MCF 10A (cell line): ENCODE measurements at regions not wholly inside any gene's neighbourhood (a gene's known extent, or its start where the extent isn't known, plus 50 kb on each side); places are given as distances from the start of the nearest gene placed in this dataset.

Source experiments
- BruUV-seq: library from RNA; stranded (reverse); fragments of 400-500 nt; replicated peaks from 2 replicates; lab custom pipeline; 2021; lab: Mats Ljungman, UMichigan
- CTCF ChIA-PET: fragments of 300-600 bp; sonication (Branson Sonifier 250); formaldehyde crosslinking; extraction: SDS; loops from one replicate; lab custom pipeline; 2021; ENCODE audit warnings: antibody characterized with exemption, inconsistent platforms; lab: Yijun Ruan, JAX
- POLR2A ChIA-PET: fragments of 300-600, 350-650 bp; sonication (Branson Sonifier 250); formaldehyde crosslinking; extraction: SDS; loops from one replicate; lab custom pipeline; 2020; ENCODE audit warnings: antibody characterized with exemption, inconsistent platforms; lab: Yijun Ruan, JAX
- DNase-seq: peaks from one replicate; pipeline ENCODE4 v3.0.0-alpha.2; 2018; ENCODE audit not compliant: unreplicated experiment
- H3K27ac Mint-ChIP-seq: one replicate; pipeline ENCODE4 v1.8.0; 2022; ENCODE audit warnings: mild to moderate bottlenecking, low read depth, mixed read lengths; ENCODE audit not compliant: unreplicated experiment
- H3K27me3 Mint-ChIP-seq: one replicate; pipeline ENCODE4 v1.8.0; 2022; ENCODE audit warnings: mixed read lengths; ENCODE audit not compliant: insufficient read depth, unreplicated experiment
- H3K36me3 Mint-ChIP-seq: one replicate; pipeline ENCODE4 v1.8.0; 2022; ENCODE audit warnings: mild to moderate bottlenecking, moderate library complexity, mixed read lengths; ENCODE audit not compliant: insufficient read depth, unreplicated experiment
- H3K4me1 Mint-ChIP-seq: one replicate; pipeline ENCODE4 v1.8.0; 2022; ENCODE audit warnings: mixed read lengths; ENCODE audit not compliant: insufficient read depth, unreplicated experiment
- H3K4me3 Mint-ChIP-seq: one replicate; pipeline ENCODE4 v1.8.0; 2022; ENCODE audit warnings: mild to moderate bottlenecking, moderate library complexity, mixed read lengths; ENCODE audit not compliant: unreplicated experiment
- H3K9me3 Mint-ChIP-seq: one replicate; pipeline ENCODE4 v1.8.0; 2022; ENCODE audit warnings: mixed read lengths; ENCODE audit not compliant: unreplicated experiment
- intact Hi-C: fragments of 100-400 bp; cut with micrococcal nuclease; formaldehyde crosslinking; loops from 2 replicates; pipeline ENCODE4 v1.14.1; 2022
- TF ChIP-seq, protein P1 (sequence below): fragments of 200-600 bp; IDR thresholded peaks from one replicate; pipeline ENCODE4 v1.8.0; 2022; ENCODE audit warnings: antibody characterized with exemption, mild to moderate bottlenecking; ENCODE audit not compliant: unreplicated experiment

DNA sequence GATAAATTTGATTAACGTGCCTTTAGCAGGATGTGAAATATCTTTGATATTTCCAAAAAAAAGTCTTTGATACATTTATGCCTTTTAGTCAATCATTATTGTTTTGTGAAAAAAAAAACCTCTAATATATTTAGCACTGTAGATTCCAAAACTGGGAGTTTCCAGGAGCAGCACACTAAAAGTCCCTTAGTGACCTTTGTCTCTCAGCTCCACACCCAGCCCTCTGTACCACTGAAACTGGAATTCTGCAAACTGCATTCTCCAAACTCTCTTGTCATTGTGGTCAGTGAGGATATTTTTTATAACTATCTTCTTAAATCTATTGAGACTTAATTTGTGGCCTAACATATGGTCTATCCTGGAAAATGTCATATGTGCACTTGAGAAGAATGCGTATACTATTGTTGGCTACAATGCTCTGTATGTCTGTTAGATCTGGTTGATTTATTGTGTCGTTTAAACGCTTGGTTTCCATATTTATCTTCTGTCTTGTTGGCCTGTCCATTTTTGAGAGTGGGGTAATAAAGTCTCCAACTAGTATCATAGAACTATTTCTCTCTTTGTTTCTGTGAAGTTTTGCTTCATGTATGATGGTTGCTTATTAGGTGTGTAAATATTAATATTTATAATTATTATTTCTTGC is 73.2 kb upstream of the CNKSR3 start:
- CTCF ChIA-PET = interaction anchor here (1.0 kb wide), 1 partner anchor 20 kb away, joined by 7 read pairs; no protein-coding TSS in a partner anchor

DNA sequence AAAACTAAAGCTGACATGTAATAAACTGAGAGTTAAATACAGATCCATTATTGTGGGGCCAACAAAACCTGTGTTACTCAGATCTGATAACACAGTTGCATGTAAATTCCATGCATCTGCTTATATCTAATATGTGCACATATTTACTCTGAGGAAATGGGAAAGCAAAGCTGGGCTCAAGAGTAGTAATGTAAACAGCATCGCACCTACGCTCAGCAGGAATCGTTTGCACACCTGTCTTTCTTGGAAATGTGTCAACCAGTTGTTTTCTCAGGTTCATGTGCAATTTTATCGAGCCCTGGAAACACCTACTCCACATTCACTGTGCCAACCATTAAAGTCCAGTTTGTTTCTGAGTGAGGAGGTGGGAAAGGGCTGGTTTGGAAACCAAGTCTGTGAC is 80.3 kb upstream of the CNKSR3 start:
- H3K27ac Mint-ChIP-seq = no peak overlapping the region
- peaks cover 6% of the 10 kb centered on the region for H3K4me1 Mint-ChIP-seq
- TF ChIP-seq, protein P1, sequence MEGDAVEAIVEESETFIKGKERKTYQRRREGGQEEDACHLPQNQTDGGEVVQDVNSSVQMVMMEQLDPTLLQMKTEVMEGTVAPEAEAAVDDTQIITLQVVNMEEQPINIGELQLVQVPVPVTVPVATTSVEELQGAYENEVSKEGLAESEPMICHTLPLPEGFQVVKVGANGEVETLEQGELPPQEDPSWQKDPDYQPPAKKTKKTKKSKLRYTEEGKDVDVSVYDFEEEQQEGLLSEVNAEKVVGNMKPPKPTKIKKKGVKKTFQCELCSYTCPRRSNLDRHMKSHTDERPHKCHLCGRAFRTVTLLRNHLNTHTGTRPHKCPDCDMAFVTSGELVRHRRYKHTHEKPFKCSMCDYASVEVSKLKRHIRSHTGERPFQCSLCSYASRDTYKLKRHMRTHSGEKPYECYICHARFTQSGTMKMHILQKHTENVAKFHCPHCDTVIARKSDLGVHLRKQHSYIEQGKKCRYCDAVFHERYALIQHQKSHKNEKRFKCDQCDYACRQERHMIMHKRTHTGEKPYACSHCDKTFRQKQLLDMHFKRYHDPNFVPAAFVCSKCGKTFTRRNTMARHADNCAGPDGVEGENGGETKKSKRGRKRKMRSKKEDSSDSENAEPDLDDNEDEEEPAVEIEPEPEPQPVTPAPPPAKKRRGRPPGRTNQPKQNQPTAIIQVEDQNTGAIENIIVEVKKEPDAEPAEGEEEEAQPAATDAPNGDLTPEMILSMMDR = no peak
- no peaks in the 10 kb centered on the region for H3K36me3 Mint-ChIP-seq
- H3K9me3 Mint-ChIP-seq = no peaks in the 10 kb centered on the region
- intact Hi-C loops = no loop called here
- no peak for DNase-seq
- no peak overlapping the region for H3K4me3 Mint-ChIP-seq
- no peaks in the 10 kb centered on the region for H3K27me3 Mint-ChIP-seq
- ChIA-PET POLR2A (interaction anchor here (0.6 kb wide), 1 partner anchor 147 kb away, joined by 3 read pairs; no protein-coding TSS in a partner anchor), CTCF (interaction anchor here (0.5 kb wide), 1 partner anchor 134 kb away, joined by 5 read pairs; no protein-coding TSS in a partner anchor)
- BruUV-seq = no TSS peak

More for the DNA sequence above, 73.2 kb upstream of the CNKSR3 start:
- no peak overlapping the region for H3K4me3 Mint-ChIP-seq
- BruUV-seq = no TSS peak
- POLR2A ChIA-PET = no interaction called here
- no peak overlapping the region for H3K27ac Mint-ChIP-seq
- H3K4me1 Mint-ChIP-seq = peaks cover 5% of the 10 kb centered on the region
- H3K36me3 Mint-ChIP-seq = no peaks in the 10 kb centered on the region
- H3K9me3 Mint-ChIP-seq = peaks cover 17% of the 10 kb centered on the region
- DNase-seq = no peak
- TF ChIP-seq, protein P1 = no peak
- intact Hi-C loops = no loop called here
- H3K27me3 Mint-ChIP-seq = no peaks in the 10 kb centered on the region

DNA sequence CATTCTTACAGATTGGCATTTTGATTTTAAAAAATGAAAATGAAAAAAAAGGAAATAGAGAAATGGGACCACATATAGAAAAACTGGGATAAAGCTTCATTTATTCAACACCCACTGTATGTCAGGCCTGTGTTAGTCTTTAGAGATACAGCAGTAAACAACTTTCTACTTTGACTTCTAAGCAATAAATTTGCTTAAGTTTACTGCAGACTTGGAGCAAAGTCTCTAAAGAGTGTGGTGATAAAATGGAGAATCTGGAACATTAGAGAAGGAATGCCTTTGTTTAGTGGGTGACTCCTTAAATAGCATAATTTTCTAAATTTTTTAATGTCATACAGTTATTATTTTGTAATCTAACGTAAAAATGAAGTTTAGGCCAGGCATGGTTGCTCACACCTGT is 80.7 kb upstream of the CNKSR3 start:
- TF ChIP-seq, protein P1 = no peak
- H3K36me3 Mint-ChIP-seq = no peaks in the 10 kb centered on the region
- intact Hi-C loops = no loop called here
- no TSS peak for BruUV-seq
- peaks cover 6% of the 10 kb centered on the region for H3K4me1 Mint-ChIP-seq
- no peaks in the 10 kb centered on the region for H3K27me3 Mint-ChIP-seq
- H3K27ac Mint-ChIP-seq = no peak overlapping the region
- H3K4me3 Mint-ChIP-seq = no peak overlapping the region
- no peaks in the 10 kb centered on the region for H3K9me3 Mint-ChIP-seq
- ChIA-PET POLR2A (interaction anchor here (0.6 kb wide), 1 partner anchor 148 kb away, joined by 3 read pairs; no protein-coding TSS in a partner anchor), CTCF (interaction anchor here (0.5 kb wide), 1 partner anchor 135 kb away, joined by 5 read pairs; no protein-coding TSS in a partner anchor)
- no peak for DNase-seq

DNA sequence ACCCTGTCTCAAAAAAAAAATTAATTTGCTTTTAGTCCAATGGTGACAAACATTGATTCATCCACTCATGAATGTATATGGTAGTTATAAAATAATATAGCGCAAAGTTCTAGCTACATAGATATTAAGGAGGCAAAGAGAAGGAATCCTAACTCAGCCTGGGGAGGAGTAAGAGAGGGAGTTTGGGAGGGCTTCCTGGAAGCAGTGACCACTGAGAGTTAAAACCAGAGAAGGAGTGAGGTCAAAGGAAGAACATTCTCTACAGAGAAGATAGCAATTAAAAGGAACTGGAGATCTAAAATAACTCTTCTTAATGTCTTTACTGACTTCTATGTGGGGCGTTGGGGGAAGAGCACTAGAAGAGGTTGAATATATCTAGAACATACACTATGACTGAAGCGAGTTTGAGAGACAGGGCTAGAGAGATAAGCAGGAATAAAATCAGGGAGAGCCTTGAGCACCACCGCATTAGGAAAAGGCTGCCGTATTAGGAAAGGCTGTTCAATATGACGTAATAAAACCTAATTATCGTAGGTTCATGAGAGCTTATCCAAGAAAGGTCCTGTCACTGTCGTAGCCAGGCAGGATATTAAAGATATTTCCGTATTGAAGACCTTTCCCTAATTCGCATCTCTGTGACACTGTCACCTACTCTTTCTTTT is 81.8 kb upstream of the CNKSR3 start:
- Mint-ChIP-seq H3K4me3 (no peak overlapping the region), H3K36me3 (no peaks in the 10 kb centered on the region), H3K27ac (no peak overlapping the region), H3K27me3 (no peaks in the 10 kb centered on the region), H3K4me1 (peaks cover 6% of the 10 kb centered on the region), H3K9me3 (no peaks in the 10 kb centered on the region)
- POLR2A ChIA-PET = interaction anchor here (2.0 kb wide), 1 partner anchor 9 kb away, joined by 5 read pairs; no protein-coding TSS in a partner anchor
- intact Hi-C loops = no loop called here
- no TSS peak for BruUV-seq
- CTCF ChIA-PET = interaction anchor here (0.6 kb wide), 1 partner anchor 1507 kb away, joined by 3 read pairs; no protein-coding TSS in a partner anchor
- DNase-seq = no peak
- TF ChIP-seq, protein P1 = no peak
